HAP-1 (cell line): ENCODE measurements at regions not wholly inside any gene's neighbourhood (a gene's known extent, or its start where the extent isn't known, plus 50 kb on each side); places are given as distances from the start of the nearest gene placed in this dataset.

Source experiments
- DNase-seq, 2 experiments: peaks; one replicate each; pipeline ENCODE4 v3.0.0-alpha.2; 2016 to 2020; ENCODE audit warnings: low spot score in 2 of 2
- H3K27me3 ChIP-seq: fragments of 250-450 bp; sonication (Bioruptor Pico); 2 replicates; pipeline ENCODE4 v1.5.1; 2020; ENCODE audit warnings: low read depth, mild to moderate bottlenecking, moderate library complexity
- H3K36me3 ChIP-seq: fragments of 250-450 bp; sonication (Bioruptor Pico); replicated peaks from 2 replicates; pipeline ENCODE4 v1.5.1; 2020; ENCODE audit warnings: mild to moderate bottlenecking
- H3K4me1 ChIP-seq: fragments of 250-450 bp; sonication (Bioruptor Pico); 2 replicates; pipeline ENCODE4 v1.5.1; 2020; ENCODE audit warnings: mild to moderate bottlenecking
- H3K4me3 ChIP-seq: fragments of 250-450 bp; sonication (Bioruptor Pico); 2 replicates; pipeline ENCODE4 v1.5.1; 2020; ENCODE audit warnings: mild to moderate bottlenecking, moderate library complexity
- H3K9me3 ChIP-seq: fragments of 250-450 bp; sonication (Bioruptor Pico); 2 replicates; pipeline ENCODE4 v1.5.1; 2020; ENCODE audit warnings: mild to moderate bottlenecking, moderate library complexity
- in situ Hi-C: fragments of 300-500 bp; cut with MboI; formaldehyde crosslinking; loops from 3 replicates; pipeline ENCODE4 v1.14.3; 2020; ENCODE audit warnings: low sequenced_read_pairs, inconsistent platforms, mixed read lengths

- Histone ChIP-seq H3K4me1 (peaks cover 9% of the 10 kb centered on the region), H3K36me3 (no peaks in the 10 kb centered on the region), H3K9me3 (no peaks in the 10 kb centered on the region; the same call in 1 of the 2 replicates), H3K4me3 (no peak overlapping the region), H3K27me3 (no peaks in the 10 kb centered on the region)
- no peak for DNase-seq
- in situ Hi-C loops: no loop called here
Observed at GRCh38 chrX:39731330-39731667, 366.5 kb downstream of the BCOR start.

GRCh38 chrX:39731735-39732134 lies 366.0 kb downstream of the BCOR start:
- DNase-seq: no peak
- Histone ChIP-seq H3K9me3 (no peaks in the 10 kb centered on the region; the same call in 1 of the 2 replicates), H3K36me3 (no peaks in the 10 kb centered on the region), H3K27me3 (no peaks in the 10 kb centered on the region), H3K4me3 (no peak overlapping the region), H3K4me1 (peaks cover 9% of the 10 kb centered on the region)
- in situ Hi-C loops: no loop called here

GRCh38 chrX:39733745-39734144 lies 364.0 kb downstream of the BCOR start:
- Histone ChIP-seq H3K4me3 (no peak overlapping the region), H3K27me3 (no peaks in the 10 kb centered on the region), H3K4me1 (peaks cover 9% of the 10 kb centered on the region), H3K9me3 (no peaks in the 10 kb centered on the region; the same call in 1 of the 2 replicates), H3K36me3 (no peaks in the 10 kb centered on the region)
- in situ Hi-C loops: no loop called here
- DNase-seq: no peak

- in situ Hi-C loops: no loop called here
- Histone ChIP-seq H3K9me3 (no peaks in the 10 kb centered on the region), H3K4me1 (peaks cover 9% of the 10 kb centered on the region), H3K4me3 (no peak overlapping the region), H3K36me3 (no peaks in the 10 kb centered on the region), H3K27me3 (no peaks in the 10 kb centered on the region)
- DNase-seq: no peak
Observed at GRCh38 chrX:39734174-39734776, 363.5 kb downstream of the BCOR start.

GRCh38 chrX:39736216-39737211 lies 361.2 kb downstream of the BCOR start:
- Histone ChIP-seq H3K27me3 (no peaks in the 10 kb centered on the region), H3K4me3 (no peak overlapping the region), H3K36me3 (no peaks in the 10 kb centered on the region), H3K9me3 (no peaks in the 10 kb centered on the region), H3K4me1 (no peaks in the 10 kb centered on the region)
- in situ Hi-C loops: no loop called here
- DNase-seq: no peak

GRCh38 chrX:39739585-39739984 lies 358.2 kb downstream of the BCOR start:
- H3K9me3 ChIP-seq: no peaks in the 10 kb centered on the region
- no peaks in the 10 kb centered on the region for H3K4me1 ChIP-seq
- no peak for DNase-seq
- H3K36me3 ChIP-seq: no peaks in the 10 kb centered on the region
- no peak overlapping the region for H3K4me3 ChIP-seq
- H3K27me3 ChIP-seq: no peaks in the 10 kb centered on the region
- in situ Hi-C loops: no loop called here

- no peaks in the 10 kb centered on the region for H3K9me3 ChIP-seq
- H3K36me3 ChIP-seq: no peaks in the 10 kb centered on the region
- no peak overlapping the region for H3K4me3 ChIP-seq
- no peak for DNase-seq
- H3K4me1 ChIP-seq: no peaks in the 10 kb centered on the region
- in situ Hi-C loops: no loop called here
- H3K27me3 ChIP-seq: no peaks in the 10 kb centered on the region
Observed at GRCh38 chrX:39740078-39740477, 357.7 kb downstream of the BCOR start.

GRCh38 chrX:39741904-39742303 lies 355.9 kb downstream of the BCOR start:
- in situ Hi-C loops: no loop called here
- no peaks in the 10 kb centered on the region for H3K36me3 ChIP-seq
- no peak for DNase-seq
- no peaks in the 10 kb centered on the region for H3K27me3 ChIP-seq
- no peaks in the 10 kb centered on the region for H3K9me3 ChIP-seq
- H3K4me3 ChIP-seq: no peak overlapping the region
- H3K4me1 ChIP-seq: no peaks in the 10 kb centered on the region

- in situ Hi-C loops: no loop called here
- no peaks in the 10 kb centered on the region for H3K27me3 ChIP-seq
- no peaks in the 10 kb centered on the region for H3K9me3 ChIP-seq
- H3K4me3 ChIP-seq: no peak overlapping the region
- H3K4me1 ChIP-seq: no peaks in the 10 kb centered on the region
- no peak for DNase-seq
- no peaks in the 10 kb centered on the region for H3K36me3 ChIP-seq
Observed at GRCh38 chrX:39745818-39746217, 351.9 kb downstream of the BCOR start.

GRCh38 chrX:39749135-39749534 lies 348.6 kb downstream of the BCOR start:
- H3K9me3 ChIP-seq: no peaks in the 10 kb centered on the region
- H3K4me1 ChIP-seq: no peaks in the 10 kb centered on the region
- H3K4me3 ChIP-seq: no peak overlapping the region
- in situ Hi-C loops: no loop called here
- no peak for DNase-seq
- no peaks in the 10 kb centered on the region for H3K27me3 ChIP-seq
- H3K36me3 ChIP-seq: no peaks in the 10 kb centered on the region

- no peak for DNase-seq
Observed at GRCh38 chrX:39749728-39750127, 348.0 kb downstream of the BCOR start.

GRCh38 chrX:39750256-39750790 lies 347.4 kb downstream of the BCOR start:
- DNase-seq: no peak
- Histone ChIP-seq H3K4me3 (no peak overlapping the region), H3K4me1 (peaks cover 1% of the 10 kb centered on the region), H3K36me3 (no peaks in the 10 kb centered on the region), H3K9me3 (no peaks in the 10 kb centered on the region), H3K27me3 (no peaks in the 10 kb centered on the region)
- in situ Hi-C loops: no loop called here

More at GRCh38 chrX:39749728-39750127, 348.0 kb downstream of the BCOR start:
- H3K27me3 ChIP-seq: no peaks in the 10 kb centered on the region
- no peaks in the 10 kb centered on the region for H3K36me3 ChIP-seq
- no peaks in the 10 kb centered on the region for H3K4me1 ChIP-seq
- H3K4me3 ChIP-seq: no peak overlapping the region
- in situ Hi-C loops: no loop called here
- H3K9me3 ChIP-seq: no peaks in the 10 kb centered on the region

GRCh38 chrX:39750848-39751247 lies 346.9 kb downstream of the BCOR start:
- Histone ChIP-seq H3K9me3 (no peaks in the 10 kb centered on the region), H3K4me3 (no peak overlapping the region), H3K36me3 (no peaks in the 10 kb centered on the region), H3K27me3 (no peaks in the 10 kb centered on the region), H3K4me1 (peaks cover 7% of the 10 kb centered on the region)
- in situ Hi-C loops: no loop called here
- DNase-seq: no peak

GRCh38 chrX:39752815-39753214 lies 344.9 kb downstream of the BCOR start:
- Histone ChIP-seq H3K36me3 (no peaks in the 10 kb centered on the region), H3K4me1 (peaks cover 11% of the 10 kb centered on the region), H3K9me3 (no peaks in the 10 kb centered on the region), H3K27me3 (no peaks in the 10 kb centered on the region), H3K4me3 (no peak overlapping the region)
- DNase-seq: no peak
- in situ Hi-C loops: no loop called here
